Esophagus muscularis mucosa (tissue), 4 donors: ENCODE measurements at regions not wholly inside any gene's neighbourhood (a gene's known extent, or its start where the extent isn't known, plus 50 kb on each side); places are given as distances from the start of the nearest gene placed in this dataset.

Experiments used
- DNase-seq: peaks from one replicate; pipeline ENCODE4 v3.0.0-alpha.2; 2017; ENCODE audit errors: extremely low spot score
- H3K27ac ChIP-seq, 4 donors: fragments of 200-600 bp; sonication (generic); replicated peaks in 1 of 4; 1 replicate in 3 of 4; 2 replicates in 1 of 4; pipeline ENCODE4 v1.5.1; 2016 to 2019; ENCODE audit warnings: mild to moderate bottlenecking in 1 of 4
- H3K27me3 ChIP-seq, 4 donors: fragments of 200-600 bp; sonication (generic); one replicate each; pipeline versions ENCODE4 v1.5.1 to v1.6.0; 2016 to 2019
- H3K36me3 ChIP-seq, 4 donors: fragments of 200-600 bp; sonication (generic); one replicate each; pipeline ENCODE4 v1.5.1; 2016 to 2019
- H3K4me1 ChIP-seq, 4 donors: fragments of 200-600 bp; sonication (generic); one replicate each; pipeline ENCODE4 v1.5.1; 2016 to 2019
- H3K4me3 ChIP-seq, 4 donors: fragments of 200-600 bp; sonication (generic); 1 replicate in 2 of 4; 2 replicates in 2 of 4; pipeline ENCODE4 v1.5.1; 2016 to 2019; ENCODE audit warnings: mild to moderate bottlenecking in 4 of 4, moderate library complexity in 1 of 4
- H3K9me3 ChIP-seq, 4 donors: fragments of 200-600 bp; sonication (generic); 1 replicate in 3 of 4; 2 replicates in 1 of 4; pipeline ENCODE4 v1.5.1; 2016 to 2019
- CTCF ChIP-seq, 3 experiments: fragments of 200-600 bp in 2 of 3; fragments of 450-650 bp in 1 of 3; sonication (generic) in 2 of 3; IDR thresholded peaks; one replicate each; pipeline ENCODE4 v1.5.1; 2017 to 2019; ENCODE audit warnings: antibody characterized with exemption in 3 of 3, mild to moderate bottlenecking in 2 of 3, moderate library complexity in 1 of 3
- EP300 ChIP-seq: sonication (generic); formaldehyde crosslinking; IDR thresholded peaks from one replicate; pipeline ENCODE4 v1.6.1; 2017; ENCODE audit warnings: antibody characterized with exemption
- POLR2A ChIP-seq: fragments of 450-650 bp; IDR thresholded peaks from one replicate; pipeline ENCODE4 v1.6.1; 2017; ENCODE audit warnings: antibody characterized with exemption, moderate library complexity, mild to moderate bottlenecking, low read depth
- POLR2AphosphoS5 ChIP-seq, 2 donors: sonication (generic); formaldehyde crosslinking; IDR thresholded peaks; one replicate each; pipeline ENCODE4 v1.6.1; 2017; ENCODE audit warnings: antibody characterized with exemption in 2 of 2
- WGBS: methylation state at CpG from one replicate; pipeline ENCODE4 v1.1.5; 2018; 5-methylcytosine and 5-hydroxymethylcytosine counted together
- intact Hi-C: fragments of 100-400 bp; cut with DNase I; formaldehyde crosslinking; loops from one replicate; pipeline ENCODE4 v1.15.1; 2023

- intact Hi-C loops: no loop called here
- Histone ChIP-seq H3K27ac (no peak overlapping the region), H3K4me1 (no peaks in the 10 kb centered on the region), H3K9me3 (no peaks in the 10 kb centered on the region), H3K27me3 (no peaks in the 10 kb centered on the region), H3K4me3 (no peak overlapping the region), H3K36me3 (no peaks in the 10 kb centered on the region)
- WGBS: 80% methylated on average over 5 of the region's 5 CpGs
- TF ChIP-seq POLR2A: no peak
- TF ChIP-seq CTCF (IDR thresholded peaks at IDR 0.05): no peak
- no peak for TF ChIP-seq EP300
- no peak for TF ChIP-seq POLR2AphosphoS5 (IDR thresholded peaks at IDR 0.05)
- DNase-seq: no peak
Measured at GRCh38 chr1:187773168-187773567, 944.4 kb downstream of the PLA2G4A start.

- Histone ChIP-seq H3K4me3 (no peak overlapping the region), H3K9me3 (no peaks in the 10 kb centered on the region), H3K36me3 (no peaks in the 10 kb centered on the region), H3K4me1 (no peaks in the 10 kb centered on the region), H3K27ac (no peak overlapping the region), H3K27me3 (no peaks in the 10 kb centered on the region)
- intact Hi-C loops: no loop called here
- WGBS: 57% methylated on average over 3 of the region's 3 CpGs
- no peak for DNase-seq
- no peak for TF ChIP-seq CTCF (IDR thresholded peaks at IDR 0.05)
- no peak for TF ChIP-seq POLR2AphosphoS5 (IDR thresholded peaks at IDR 0.05)
- TF ChIP-seq EP300: no peak
- TF ChIP-seq POLR2A: no peak
Measured at GRCh38 chr1:187787736-187788135, 959.0 kb downstream of the PLA2G4A start.

- 85% methylated on average over 2 of the region's 2 CpGs for WGBS
- H3K9me3 ChIP-seq: no peaks in the 10 kb centered on the region
- H3K4me3 ChIP-seq: no peak overlapping the region
- no peaks in the 10 kb centered on the region for H3K36me3 ChIP-seq
- H3K27ac ChIP-seq: no peak overlapping the region
- intact Hi-C loops: no loop called here
- no peaks in the 10 kb centered on the region for H3K27me3 ChIP-seq
- no peak for DNase-seq
- no peaks in the 10 kb centered on the region for H3K4me1 ChIP-seq
- no peak for TF ChIP-seq POLR2AphosphoS5 (IDR thresholded peaks at IDR 0.05)
- no peak for TF ChIP-seq POLR2A
- no peak for TF ChIP-seq CTCF (IDR thresholded peaks at IDR 0.05)
- TF ChIP-seq EP300: no peak
Measured at GRCh38 chr1:187788718-187789117, 960.0 kb downstream of the PLA2G4A start.

GRCh38 chr1:187790724-187791123 lies 962.0 kb downstream of the PLA2G4A start:
- H3K4me3 ChIP-seq: no peak overlapping the region
- WGBS: 95% methylated on average over 1 of the region's 1 CpG
- no peak for DNase-seq
- intact Hi-C loops: no loop called here
- no peak for TF ChIP-seq CTCF (IDR thresholded peaks at IDR 0.05)
- no peak for TF ChIP-seq EP300
- TF ChIP-seq POLR2AphosphoS5 (IDR thresholded peaks at IDR 0.05): no peak
- TF ChIP-seq POLR2A: no peak
- no peaks in the 10 kb centered on the region for H3K9me3 ChIP-seq
- H3K36me3 ChIP-seq: no peaks in the 10 kb centered on the region
- H3K27ac ChIP-seq: no peak overlapping the region
- H3K27me3 ChIP-seq: no peaks in the 10 kb centered on the region
- no peaks in the 10 kb centered on the region for H3K4me1 ChIP-seq

GRCh38 chr1:187794561-187794960 lies 965.8 kb downstream of the PLA2G4A start:
- H3K27ac ChIP-seq: no peak overlapping the region
- 74% methylated on average over 2 of the region's 2 CpGs for WGBS
- no peaks in the 10 kb centered on the region for H3K27me3 ChIP-seq
- TF ChIP-seq POLR2A (no peak), CTCF (IDR thresholded peaks at IDR 0.05) (no peak), POLR2AphosphoS5 (IDR thresholded peaks at IDR 0.05) (no peak), EP300 (no peak)
- intact Hi-C loops: no loop called here
- H3K4me1 ChIP-seq: no peaks in the 10 kb centered on the region
- H3K9me3 ChIP-seq: no peaks in the 10 kb centered on the region
- DNase-seq: no peak
- no peak overlapping the region for H3K4me3 ChIP-seq
- H3K36me3 ChIP-seq: no peaks in the 10 kb centered on the region
